GM23338 (cell line): ENCODE measurements at regions not wholly inside any gene's neighbourhood (a gene's known extent, or its start where the extent isn't known, plus 50 kb on each side); places are given as distances from the start of the nearest gene placed in this dataset.

Source experiments
- ATAC-seq: fragments of 200-7000 bp; cut with Tn5 transposase; 3 replicates; pipeline ENCODE4 v1.9.1; 2020
- DNase-seq: peaks from one replicate; pipeline ENCODE4 v3.0.0-alpha.2; 2015; ENCODE audit warnings: low spot score
- H2AFZ ChIP-seq: fragments of 200-600 bp; sonication (generic); 2 replicates; pipeline ENCODE4 v1.8.0; 2016; ENCODE audit warnings: antibody characterized with exemption, mild to moderate bottlenecking, moderate library complexity
- H3F3A ChIP-seq: fragments of 200-600 bp; sonication (generic); replicated peaks from 2 replicates; pipeline ENCODE4 v1.8.0; 2017; ENCODE audit warnings: antibody characterized with exemption, mixed run types, low read depth
- H3K27ac ChIP-seq: fragments of 200-600 bp; sonication (generic); 2 replicates; pipeline ENCODE4 v1.6.1; 2016; ENCODE audit warnings: low read depth
- H3K27me3 ChIP-seq: fragments of 200-600 bp; sonication (generic); 2 replicates; pipeline ENCODE4 v1.8.0; 2016; ENCODE audit warnings: mild to moderate bottlenecking, mixed run types, moderate library complexity; ENCODE audit not compliant: insufficient read depth
- H3K36me3 ChIP-seq: fragments of 200-600 bp; sonication (generic); 2 replicates; pipeline ENCODE4 v1.8.0; 2016; ENCODE audit warnings: mild to moderate bottlenecking; ENCODE audit not compliant: insufficient read depth
- H3K4me1 ChIP-seq: fragments of 200-600 bp; sonication (generic); 2 replicates; pipeline ENCODE4 v1.8.0; 2016; ENCODE audit warnings: mild to moderate bottlenecking, moderate library complexity; ENCODE audit not compliant: insufficient read depth
- H3K4me2 ChIP-seq: fragments of 200-600 bp; sonication (generic); 2 replicates; pipeline ENCODE4 v1.7.1; 2017; ENCODE audit warnings: mixed run types
- H3K4me3 ChIP-seq: fragments of 200-600 bp; sonication (generic); 2 replicates; pipeline ENCODE4 v1.6.1; 2016; ENCODE audit warnings: mixed run types
- H3K79me2 ChIP-seq: fragments of 200-600 bp; sonication (generic); replicated peaks from 2 replicates; pipeline ENCODE4 v1.8.0; 2017; ENCODE audit warnings: mild to moderate bottlenecking; ENCODE audit not compliant: insufficient read depth
- H3K9me2 ChIP-seq: fragments of 200-600 bp; sonication (generic); 2 replicates; pipeline ENCODE4 v1.8.0; 2017; ENCODE audit not compliant: insufficient read depth
- H4K20me1 ChIP-seq: fragments of 200-600 bp; sonication (generic); replicated peaks from 2 replicates; pipeline ENCODE4 v1.8.0; 2017; ENCODE audit warnings: mild to moderate bottlenecking; ENCODE audit not compliant: insufficient read depth
- H3K27ac Mint-ChIP-seq: 2 replicates; pipeline ENCODE4 v1.8.0; 2020; ENCODE audit warnings: inconsistent platforms, mild to moderate bottlenecking, moderate library complexity, mixed read lengths
- H3K27me3 Mint-ChIP-seq: 3 replicates; pipeline ENCODE4 v1.8.0; 2022; ENCODE audit warnings: low read depth, mild to moderate bottlenecking, moderate library complexity, mixed read lengths, inconsistent platforms; ENCODE audit not compliant: insufficient read depth, poor library complexity
- H3K36me3 Mint-ChIP-seq: 3 replicates; pipeline ENCODE4 v1.8.0; 2021; ENCODE audit warnings: low read depth, mild to moderate bottlenecking, inconsistent platforms, moderate library complexity, mixed read lengths
- H3K4me1 Mint-ChIP-seq: 3 replicates; pipeline ENCODE4 v1.8.0; 2020; ENCODE audit warnings: mild to moderate bottlenecking, inconsistent platforms, mixed read lengths
- H3K4me3 Mint-ChIP-seq: 3 replicates; pipeline ENCODE4 v1.8.0; 2021; ENCODE audit warnings: moderate library complexity, mild to moderate bottlenecking, inconsistent platforms, mixed read lengths
- H3K9me3 Mint-ChIP-seq: 3 replicates; pipeline ENCODE4 v1.8.0; 2020; ENCODE audit warnings: moderate library complexity, mild to moderate bottlenecking, inconsistent platforms, mixed read lengths
- CREB1 ChIP-seq: fragments of 250-450 bp; sonication (Bioruptor Pico); IDR thresholded peaks from 2 replicates; pipeline ENCODE4 v1.5.0; 2020; ENCODE audit warnings: low read depth, mild to moderate bottlenecking, moderate library complexity
- ETS1 ChIP-seq: IDR thresholded peaks from 2 replicates; pipeline ENCODE4 v1.6.1; 2016; ENCODE audit warnings: antibody characterized with exemption
- EZH2 ChIP-seq: fragments of 200-600 bp; sonication (generic); IDR thresholded peaks from one replicate; pipeline ENCODE4 v1.8.0; 2017; ENCODE audit warnings: antibody characterized with exemption, mild to moderate bottlenecking, low read depth; ENCODE audit not compliant: unreplicated experiment
- JUNB ChIP-seq: IDR thresholded peaks from one replicate; pipeline ENCODE4 v1.6.1; 2016; ENCODE audit warnings: antibody characterized with exemption; ENCODE audit not compliant: unreplicated experiment
- NANOG ChIP-seq: IDR thresholded peaks from 2 replicates; pipeline ENCODE4 v1.6.1; 2016; ENCODE audit warnings: antibody characterized with exemption, borderline replicate concordance
- POLR2AphosphoS5 ChIP-seq: IDR thresholded peaks from 2 replicates; pipeline ENCODE4 v1.6.1; 2016; ENCODE audit warnings: antibody characterized with exemption, low read depth
- STAT1 ChIP-seq: IDR thresholded peaks from one replicate; pipeline ENCODE4 v1.6.1; 2016; ENCODE audit warnings: antibody characterized with exemption; ENCODE audit not compliant: unreplicated experiment
- ZNF114 ChIP-seq: fragments of 250-450 bp; sonication (Bioruptor Pico); IDR thresholded peaks from 2 replicates; pipeline ENCODE4 v1.5.0; 2020; ENCODE audit warnings: mild to moderate bottlenecking, moderate library complexity
- ZNF462 ChIP-seq: fragments of 250-450 bp; sonication (Bioruptor Pico); IDR thresholded peaks from 2 replicates; pipeline ENCODE4 v1.5.0; 2020; ENCODE audit warnings: mild to moderate bottlenecking, moderate library complexity

- H3K27ac ChIP-seq: no peak overlapping the region
- Mint-ChIP-seq H3K36me3 (no peaks in the 10 kb centered on the region), H3K4me1 (peaks cover 10% of the 10 kb centered on the region; the same call in 2 of the 3 replicates), H3K4me3 (no peak overlapping the region), H3K27ac (no peak overlapping the region), H3K27me3 (no peaks in the 10 kb centered on the region), H3K9me3 (no peaks in the 10 kb centered on the region)
- H3K4me3 ChIP-seq: no peak overlapping the region
- H3K4me1 ChIP-seq: no peaks in the 10 kb centered on the region
- H2AFZ ChIP-seq: no peak overlapping the region
- no peak for ATAC-seq
- H3K9me2 ChIP-seq: no peaks in the 10 kb centered on the region
- H4K20me1 ChIP-seq: no peaks in the 10 kb centered on the region
- H3K27me3 ChIP-seq: no peaks in the 10 kb centered on the region
- no peaks in the 10 kb centered on the region for H3F3A ChIP-seq
- no peak overlapping the region for H3K4me2 ChIP-seq
- no peaks in the 10 kb centered on the region for H3K79me2 ChIP-seq
- no peak for DNase-seq
- no peak for TF ChIP-seq ZNF114 (CRISPR knock-in tag)
- TF ChIP-seq ZNF462 (CRISPR knock-in tag): no peak
- TF ChIP-seq STAT1: no peak
- TF ChIP-seq NANOG: no peak
- TF ChIP-seq EZH2: no peak
- no peak for TF ChIP-seq CREB1
- TF ChIP-seq JUNB: no peak
- TF ChIP-seq ETS1: no peak
- no peak for TF ChIP-seq POLR2AphosphoS5
- H3K36me3 ChIP-seq: no peaks in the 10 kb centered on the region
These were observed 1196.7 kb upstream of the CITED2 start for GRCh38 chr6:140571145-140571544.
